ENCODE measurements at regions not wholly inside any gene's neighbourhood (a gene's known extent, or its start where the extent isn't known, plus 50 kb on each side); places are given as distances from the start of the nearest gene placed in this dataset.
A peak's percentile ranks its signal among the peaks of the same experiment; 100 is the strongest.

- DNase-seq: no peak
Observed at GRCh38 chr1:29704430-29704829, 468.1 kb downstream of the PTPRU start.

GRCh38 chr1:29703596-29704370 lies 467.5 kb downstream of the PTPRU start:
- DNase-seq: peak; percentile 3 to 7

- no peak for DNase-seq
Observed at GRCh38 chr1:29700491-29700890, 464.2 kb downstream of the PTPRU start.

GRCh38 chr1:29698626-29699025 lies 462.3 kb downstream of the PTPRU start:
- no peak for DNase-seq

- no peak for DNase-seq
Observed at GRCh38 chr1:29698033-29698432, 461.7 kb downstream of the PTPRU start.

- no peak for DNase-seq
Observed at GRCh38 chr1:29697391-29697780, 461.1 kb downstream of the PTPRU start.

GRCh38 chr1:29696656-29697390 lies 460.5 kb downstream of the PTPRU start:
- DNase-seq: no peak

GRCh38 chr1:29695803-29696202 lies 459.5 kb downstream of the PTPRU start:
- no peak for DNase-seq

- DNase-seq: no peak
Observed at GRCh38 chr1:29695036-29695435, 458.7 kb downstream of the PTPRU start.

GRCh38 chr1:29691499-29691898 lies 455.2 kb downstream of the PTPRU start:
- DNase-seq: no peak

- DNase-seq: no peak
Observed at GRCh38 chr1:29690156-29690555, 453.8 kb downstream of the PTPRU start.

- DNase-seq: no peak
Observed at GRCh38 chr1:29689372-29690030, 453.2 kb downstream of the PTPRU start.

- DNase-seq: no peak
Observed at GRCh38 chr1:29688471-29689365, 452.4 kb downstream of the PTPRU start.

- DNase-seq: no peak
Observed at GRCh38 chr1:29687601-29688244, 451.4 kb downstream of the PTPRU start.

GRCh38 chr1:29687166-29687565 lies 450.8 kb downstream of the PTPRU start:
- no peak for DNase-seq

GRCh38 chr1:29686012-29686930 lies 449.9 kb downstream of the PTPRU start:
- no peak for DNase-seq

- DNase-seq: no peak
Observed at GRCh38 chr1:29685387-29685786, 449.1 kb downstream of the PTPRU start.

GRCh38 chr1:29684141-29684540 lies 447.8 kb downstream of the PTPRU start:
- no peak for DNase-seq

GRCh38 chr1:29683472-29683871 lies 447.1 kb downstream of the PTPRU start:
- no peak for DNase-seq

GRCh38 chr1:29682919-29683295 lies 446.6 kb downstream of the PTPRU start:
- no peak for DNase-seq
